SK-N-SH (cell line): ENCODE measurements at regions not wholly inside any gene's neighbourhood (a gene's known extent, or its start where the extent isn't known, plus 50 kb on each side); places are given as distances from the start of the nearest gene placed in this dataset.
"Not testable (repeated sequence)": the region's sequence is repeated elsewhere in the genome, so short reads cannot be mapped to it uniquely, and the experiment has no call there.

Experiments
- CTCF ChIA-PET: fragments of 300-600, 350-600 bp; formaldehyde crosslinking; extraction: SDS; loops from one replicate; lab custom pipeline; 2021; lab: Yijun Ruan, JAX
- POLR2A ChIA-PET: fragments of 350-600 bp; sonication (Branson Sonifier 250); formaldehyde crosslinking; extraction: SDS; loops from one replicate; lab custom pipeline; 2020; ENCODE audit warnings: antibody characterized with exemption, inconsistent platforms; lab: Yijun Ruan, JAX
- DNase-seq: peaks from one replicate; pipeline ENCODE4 v3.0.0; 2012
- H2AFZ ChIP-seq: fragments of 200-600 bp; sonication (generic); 2 replicates; pipeline ENCODE4 v1.8.1; 2016; ENCODE audit warnings: antibody characterized with exemption, mild to moderate bottlenecking, low read depth
- H3F3A ChIP-seq: fragments of 200-600 bp; sonication (generic); replicated peaks from 2 replicates; pipeline ENCODE3; 2016; ENCODE audit warnings: antibody characterized with exemption, mild to moderate bottlenecking; ENCODE audit not compliant: insufficient read depth
- H3K27ac ChIP-seq, 2 experiments: fragments of 200-500 bp in 1 of 2; fragments of 200-600 bp in 1 of 2; sonication (Bioruptor generic) in 1 of 2; sonication (generic), shearing (Covaris generic) in 1 of 2; 2 replicates each; pipeline versions ENCODE4 v1.5.1 to v1.6.1; 2014 to 2016; ENCODE audit warnings: low read depth in 2 of 2, inconsistent platforms in 1 of 2, low read length in 1 of 2, mild to moderate bottlenecking in 1 of 2, mixed read lengths in 1 of 2
- H3K27me3 ChIP-seq: fragments of 200-600 bp; sonication (generic), shearing (Covaris generic); 2 replicates; pipeline ENCODE4 v1.6.1; 2016; ENCODE audit warnings: mixed run types; ENCODE audit not compliant: insufficient read depth
- H3K36me3 ChIP-seq, 2 experiments: fragments of 200-500 bp in 1 of 2; fragments of 200-600 bp in 1 of 2; sonication (Bioruptor generic) in 1 of 2; sonication (generic) in 1 of 2; replicated peaks in 1 of 2; 2 replicates each; pipeline versions ENCODE3 to v1.5.1; 2014 to 2016; ENCODE audit warnings: low read length in 1 of 2, mild to moderate bottlenecking in 1 of 2; ENCODE audit not compliant: insufficient read depth in 2 of 2, control insufficient read depth in 1 of 2
- H3K4me1 ChIP-seq, 2 experiments: fragments of 200-500 bp in 1 of 2; fragments of 200-600 bp in 1 of 2; sonication (Bioruptor generic) in 1 of 2; sonication (generic), shearing (Covaris generic) in 1 of 2; 2 replicates each; pipeline versions ENCODE4 v1.5.1 to v1.6.1; 2014 to 2016; ENCODE audit warnings: low read depth in 1 of 2, low read length in 1 of 2, mixed run types in 1 of 2; ENCODE audit not compliant: insufficient read depth in 2 of 2, control insufficient read depth in 1 of 2
- H3K4me2 ChIP-seq: fragments of 200-600 bp; sonication (generic), shearing (Covaris generic); 2 replicates; pipeline ENCODE4 v1.6.1; 2017; ENCODE audit warnings: mixed run types
- H3K4me3 ChIP-seq, 2 experiments: fragments of 200-500 bp in 1 of 2; fragments of 200-600 bp in 1 of 2; sonication (Bioruptor generic) in 1 of 2; sonication (generic), shearing (Covaris generic) in 1 of 2; 2 replicates each; pipeline versions ENCODE4 v1.5.1 to v1.8.1; 2014 to 2016; ENCODE audit warnings: low read depth in 2 of 2, inconsistent platforms in 1 of 2, low read length in 1 of 2, mild to moderate bottlenecking in 1 of 2, mixed read lengths in 1 of 2, moderate library complexity in 1 of 2
- H3K79me2 ChIP-seq: fragments of 200-600 bp; sonication (generic); 2 replicates; pipeline ENCODE4 v1.8.1; 2017; ENCODE audit warnings: mild to moderate bottlenecking; ENCODE audit not compliant: insufficient read depth
- H3K9ac ChIP-seq: fragments of 200-600 bp; sonication (generic); 2 replicates; pipeline ENCODE4 v1.6.1; 2017; ENCODE audit warnings: mixed run types
- H3K9me2 ChIP-seq: fragments of 200-600 bp; sonication (generic); 2 replicates; pipeline ENCODE4 v1.6.1; 2017; ENCODE audit warnings: mixed run types
- H3K9me3 ChIP-seq: fragments of 200-600 bp; sonication (generic); 2 replicates; pipeline ENCODE4 v1.6.1; 2017; ENCODE audit warnings: mixed run types, mild to moderate bottlenecking, moderate library complexity
- H4K20me1 ChIP-seq: fragments of 200-600 bp; sonication (generic); 2 replicates; pipeline ENCODE4 v1.6.1; 2017; ENCODE audit warnings: mild to moderate bottlenecking, mixed run types; ENCODE audit not compliant: insufficient read depth
- EZH2phosphoT487 ChIP-seq: fragments of 200-600 bp; sonication (generic); IDR thresholded peaks from 2 replicates; pipeline ENCODE4 v1.6.1; 2017; ENCODE audit warnings: low read depth, mixed run types, mild to moderate bottlenecking, antibody characterized with exemption, moderate library complexity, borderline replicate concordance
- FOSL2 ChIP-seq: IDR thresholded peaks from 2 replicates; pipeline ENCODE4 v1.4.0; 2012; ENCODE audit warnings: low read depth, mild to moderate bottlenecking, moderate library complexity, borderline replicate concordance
- JUND ChIP-seq: IDR thresholded peaks from 2 replicates; pipeline ENCODE4 v1.4.0; 2012
- RXRA ChIP-seq: IDR thresholded peaks from 2 replicates; pipeline ENCODE4 v1.4.0; 2012; ENCODE audit warnings: low read depth, mild to moderate bottlenecking, borderline replicate concordance
- SMC3 ChIP-seq: IDR thresholded peaks from 2 replicates; pipeline ENCODE4 v1.6.1; 2012; ENCODE audit warnings: low read depth, low read length, improper control_type of control experiment
- TCF12 ChIP-seq: IDR thresholded peaks from 2 replicates; pipeline ENCODE4 v1.4.0; 2012
- YY1 ChIP-seq: IDR thresholded peaks from 2 replicates; pipeline ENCODE4 v1.4.0; 2012; ENCODE audit warnings: low read depth, mild to moderate bottlenecking
- WGBS: methylation state at CpG from one replicate; pipeline ENCODE4 v1.1.6; 2017; ENCODE audit warnings: low lambda C conversion rate; 5-methylcytosine and 5-hydroxymethylcytosine counted together

DNA sequence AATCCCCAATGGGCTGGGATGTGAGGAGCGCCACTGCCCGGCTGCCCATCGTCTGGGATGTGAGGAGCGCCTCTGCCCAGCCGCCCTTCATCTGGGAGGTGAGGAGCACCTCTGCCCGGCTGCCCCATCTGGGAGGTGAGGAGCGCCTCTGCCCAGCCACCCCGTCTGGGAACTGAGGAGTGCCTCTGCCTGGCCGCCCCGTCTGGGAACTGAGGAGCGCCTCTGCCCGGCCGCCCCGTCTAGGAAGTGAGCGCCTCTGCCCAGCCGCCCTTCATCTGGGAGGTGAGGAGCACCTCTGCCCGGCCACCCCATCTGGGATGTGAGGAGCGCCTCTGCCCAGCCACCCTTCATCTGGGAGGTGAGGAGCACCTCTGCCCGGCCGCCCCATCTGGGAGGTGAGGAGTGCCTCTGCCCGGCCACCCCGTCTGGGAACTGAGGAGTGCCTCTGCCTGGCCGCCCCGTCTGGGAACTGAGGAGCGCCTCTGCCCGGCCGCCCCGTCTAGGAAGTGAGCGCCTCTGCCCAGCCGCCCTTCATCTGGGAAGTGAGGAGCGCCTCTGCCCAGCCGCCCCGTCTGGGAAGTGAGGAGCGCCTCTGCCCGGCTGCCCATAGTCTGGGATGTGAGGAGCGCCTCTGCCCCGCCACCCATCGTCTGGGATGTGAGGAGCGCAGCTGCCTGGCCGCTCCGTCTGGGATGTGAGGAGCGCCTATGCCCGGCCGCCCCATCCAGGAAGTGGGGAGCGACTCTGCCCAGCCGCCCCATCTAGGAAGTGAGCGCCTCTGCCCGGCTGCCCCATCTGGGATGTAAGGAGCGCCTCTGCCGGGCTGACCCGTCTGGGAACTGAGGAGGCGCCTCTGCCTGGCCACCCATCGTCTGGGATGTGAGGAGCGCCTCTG, 1085.7 kb downstream of the TYW1 start:
- H3K4me2 ChIP-seq, H3K4me1 ChIP-seq, H3K4me3 ChIP-seq, H3K36me3 ChIP-seq, H3F3A ChIP-seq, H3K9me3 ChIP-seq, H3K9ac ChIP-seq, H2AFZ ChIP-seq, H3K9me2 ChIP-seq, H4K20me1 ChIP-seq, DNase-seq, H3K27me3 ChIP-seq, H3K27ac ChIP-seq, POLR2A ChIA-PET, H3K79me2 ChIP-seq: not testable (repeated sequence)
- CTCF ChIA-PET, result interaction anchor here (1.0 kb wide), 1 partner anchor 11 kb away, joined by 3 read pairs; no protein-coding TSS in a partner anchor
- 75% methylated on average over 33 of the region's 54 CpGs for WGBS

- H3K27ac ChIP-seq, H3K36me3 ChIP-seq, H3K27me3 ChIP-seq, H3K9ac ChIP-seq, POLR2A ChIA-PET, H3K4me1 ChIP-seq, H3K4me3 ChIP-seq, H3K9me3 ChIP-seq, DNase-seq, H3K9me2 ChIP-seq, H3F3A ChIP-seq, H3K4me2 ChIP-seq, H2AFZ ChIP-seq, H3K79me2 ChIP-seq, H4K20me1 ChIP-seq: not testable (repeated sequence)
- WGBS, result 72% methylated on average over 23 of the region's 44 CpGs
- CTCF ChIA-PET, result interaction anchor here (0.7 to 1.0 kb wide), 2 partner anchors 10 to 458 kb away, joined by 3 read pairs; no protein-coding TSS in a partner anchor
Observed at GRCh38 chr7:68082961-68083657, 1086.5 kb downstream of the TYW1 start.

DNA sequence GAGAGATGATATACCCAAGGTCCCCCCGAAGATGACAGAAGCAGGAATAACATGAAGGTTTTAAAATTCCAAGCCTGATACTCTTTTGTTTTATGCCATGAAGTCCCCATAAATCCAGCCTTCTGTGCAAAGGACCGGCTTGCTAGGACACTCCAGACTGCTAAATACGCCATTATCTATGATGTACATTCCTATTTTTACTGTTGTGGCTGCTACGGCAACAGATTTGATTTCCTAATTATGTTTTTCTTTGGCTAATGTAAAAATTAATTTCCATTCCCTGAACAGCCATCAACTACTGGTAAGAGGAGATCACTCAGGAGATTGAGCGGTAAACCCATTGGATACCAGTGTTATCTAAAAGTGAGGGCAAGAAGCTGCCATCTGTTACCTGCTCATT, 1090.8 kb downstream of the TYW1 start:
- H3K79me2 ChIP-seq, result no peaks in the 10 kb centered on the region
- H3F3A ChIP-seq, result no peaks in the 10 kb centered on the region
- CTCF ChIA-PET, result interaction anchor here (0.9 to 1.0 kb wide), 2 partner anchors 20 to 28 kb away, joined by 3 read pairs; no protein-coding TSS in a partner anchor
- H3K36me3 ChIP-seq, result no peaks in the 10 kb centered on the region
- POLR2A ChIA-PET, result no interaction called here
- H3K9ac ChIP-seq, result no peak overlapping the region
- peak; percentile 55 for DNase-seq
- H3K27ac ChIP-seq, result no peak overlapping the region
- no peak overlapping the region for H3K4me3 ChIP-seq
- WGBS, result 26% methylated on average over 5 of the region's 5 CpGs
- TF ChIP-seq EZH2phosphoT487 (no peak), TCF12 (no peak), JUND (no peak), YY1 (no peak), SMC3 (no peak), RXRA (no peak), FOSL2 (no peak)
- H3K4me2 ChIP-seq, result no peak overlapping the region
- H4K20me1 ChIP-seq, result no peaks in the 10 kb centered on the region
- H3K27me3 ChIP-seq, result no peaks in the 10 kb centered on the region
- no peaks in the 10 kb centered on the region for H3K9me2 ChIP-seq
- peaks cover 9% of the 10 kb centered on the region; the same call in 1 of the 2 replicates for H3K9me3 ChIP-seq
- H3K4me1 ChIP-seq, result no peaks in the 10 kb centered on the region
- H2AFZ ChIP-seq, result no peak overlapping the region
